ENCODE measurements at regions not wholly inside any gene's neighbourhood (a gene's known extent, or its start where the extent isn't known, plus 50 kb on each side); places are given as distances from the start of the nearest gene placed in this dataset.

DNA sequence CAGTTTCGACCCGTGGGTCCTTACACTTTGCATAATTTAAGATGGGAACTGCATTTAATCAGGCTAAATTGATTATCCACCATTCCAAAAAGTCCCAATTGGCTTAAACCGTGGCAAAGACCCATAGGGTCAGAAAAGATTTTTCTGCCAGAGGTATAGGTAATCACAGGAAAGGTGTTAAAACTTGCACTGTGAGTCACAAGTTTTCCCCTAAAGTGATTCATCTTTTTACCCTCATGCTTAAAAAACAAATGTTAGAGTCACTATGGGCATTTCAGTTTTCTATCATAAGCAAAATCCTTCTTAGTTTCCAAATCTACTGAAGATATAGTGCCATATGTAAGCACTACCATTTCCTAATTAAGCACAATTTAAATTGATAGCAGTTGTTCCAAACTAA lies 1079.8 kb downstream of the ADGRL2 start:
- TF ChIP-seq EZH2 (IDR thresholded peaks at IDR 0.05; ENCODE audit: borderline replicate concordance, low read length), result no peak
- TF ChIP-seq, protein P1, sequence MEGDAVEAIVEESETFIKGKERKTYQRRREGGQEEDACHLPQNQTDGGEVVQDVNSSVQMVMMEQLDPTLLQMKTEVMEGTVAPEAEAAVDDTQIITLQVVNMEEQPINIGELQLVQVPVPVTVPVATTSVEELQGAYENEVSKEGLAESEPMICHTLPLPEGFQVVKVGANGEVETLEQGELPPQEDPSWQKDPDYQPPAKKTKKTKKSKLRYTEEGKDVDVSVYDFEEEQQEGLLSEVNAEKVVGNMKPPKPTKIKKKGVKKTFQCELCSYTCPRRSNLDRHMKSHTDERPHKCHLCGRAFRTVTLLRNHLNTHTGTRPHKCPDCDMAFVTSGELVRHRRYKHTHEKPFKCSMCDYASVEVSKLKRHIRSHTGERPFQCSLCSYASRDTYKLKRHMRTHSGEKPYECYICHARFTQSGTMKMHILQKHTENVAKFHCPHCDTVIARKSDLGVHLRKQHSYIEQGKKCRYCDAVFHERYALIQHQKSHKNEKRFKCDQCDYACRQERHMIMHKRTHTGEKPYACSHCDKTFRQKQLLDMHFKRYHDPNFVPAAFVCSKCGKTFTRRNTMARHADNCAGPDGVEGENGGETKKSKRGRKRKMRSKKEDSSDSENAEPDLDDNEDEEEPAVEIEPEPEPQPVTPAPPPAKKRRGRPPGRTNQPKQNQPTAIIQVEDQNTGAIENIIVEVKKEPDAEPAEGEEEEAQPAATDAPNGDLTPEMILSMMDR (IDR thresholded peaks at IDR 0.05; ENCODE audit: low read length), result no peak
